PC-9 (cell line): ENCODE measurements at regions not wholly inside any gene's neighbourhood (a gene's known extent, or its start where the extent isn't known, plus 50 kb on each side); places are given as distances from the start of the nearest gene placed in this dataset.
"Not testable (repeated sequence)": the region's sequence is repeated elsewhere in the genome, so short reads cannot be mapped to it uniquely, and the experiment has no call there.

Experiments used
- BruUV-seq: library from RNA; stranded (reverse); fragments of 400-500 nt; replicated peaks from 2 replicates; lab custom pipeline; 2021; lab: Mats Ljungman, UMichigan
- CTCF ChIA-PET: fragments of 300-600 bp; sonication (Branson Sonifier 250); formaldehyde crosslinking; loops from one replicate; lab custom pipeline; 2022; ENCODE audit warnings: antibody characterized with exemption; lab: Charles Lee
- POLR2A ChIA-PET: fragments of 300-600 bp; sonication (Branson Sonifier 250); formaldehyde crosslinking; loops from one replicate; lab custom pipeline; 2022; ENCODE audit warnings: antibody characterized with exemption; ENCODE audit not compliant: unreplicated experiment; lab: Charles Lee
- DNase-seq, 2 experiments: peaks; one replicate each; pipeline versions ENCODE4 v3.0.0 to v3.0.0-alpha.2; 2015 to 2022; ENCODE audit warnings: mixed read lengths in 1 of 2
- H2AFZ ChIP-seq: fragments of 200-600 bp; sonication (generic); 2 replicates; pipeline ENCODE4 v1.8.1; 2017; ENCODE audit warnings: antibody characterized with exemption
- H3F3A ChIP-seq: fragments of 200-600 bp; sonication (generic); 2 replicates; pipeline ENCODE4 v1.8.1; 2017; ENCODE audit warnings: antibody characterized with exemption, mild to moderate bottlenecking, low read depth; ENCODE audit not compliant: insufficient read depth
- H3K27ac ChIP-seq: fragments of 200-600 bp; sonication (generic); 2 replicates; pipeline ENCODE4 v1.6.1; 2016; ENCODE audit warnings: mixed run types
- H3K27me3 ChIP-seq: fragments of 200-600 bp; sonication (generic); 2 replicates; pipeline ENCODE4 v1.6.1; 2016; ENCODE audit warnings: low read depth, mixed run types; ENCODE audit not compliant: insufficient read depth
- H3K36me3 ChIP-seq: fragments of 200-600 bp; sonication (generic); 2 replicates; pipeline ENCODE4 v1.6.1; 2016; ENCODE audit warnings: low read depth, mixed run types
- H3K4me1 ChIP-seq: fragments of 200-600 bp; sonication (generic); replicated peaks from 2 replicates; pipeline ENCODE4 v1.6.1; 2016; ENCODE audit warnings: mixed run types; ENCODE audit not compliant: insufficient read depth
- H3K4me2 ChIP-seq: fragments of 200-600 bp; sonication (generic); 2 replicates; pipeline ENCODE4 v1.6.1; 2017; ENCODE audit warnings: mixed run types
- H3K4me3 ChIP-seq: fragments of 200-600 bp; sonication (generic); 2 replicates; pipeline ENCODE4 v1.6.1; 2016; ENCODE audit warnings: mixed run types
- H3K79me2 ChIP-seq: fragments of 200-600 bp; sonication (generic); 2 replicates; pipeline ENCODE4 v1.6.1; 2017; ENCODE audit warnings: low read depth, mixed run types
- H3K9me2 ChIP-seq: fragments of 200-600 bp; sonication (generic); 2 replicates; pipeline ENCODE4 v1.8.1; 2017; ENCODE audit warnings: mild to moderate bottlenecking; ENCODE audit not compliant: insufficient read depth
- H3K9me3 ChIP-seq: fragments of 200-600 bp; sonication (generic); 2 replicates; pipeline ENCODE4 v1.8.1; 2016; ENCODE audit warnings: low read depth; ENCODE audit not compliant: insufficient read depth
- H4K20me1 ChIP-seq: fragments of 200-600 bp; sonication (generic); 2 replicates; pipeline ENCODE4 v1.8.1; 2017; ENCODE audit not compliant: insufficient read depth
- CTCF ChIP-seq: fragments of 200-600 bp; sonication (generic); conservative IDR thresholded peaks from 2 replicates; pipeline ENCODE4 v1.6.1; 2017; ENCODE audit warnings: mixed run types, antibody characterized with exemption, mild to moderate bottlenecking, moderate library complexity
- EZH2 ChIP-seq: fragments of 200-600 bp; sonication (generic); IDR thresholded peaks from 2 replicates; pipeline ENCODE4 v1.8.0; 2017; ENCODE audit warnings: antibody characterized with exemption, low read depth
- intact Hi-C: fragments of 100-400 bp; cut with micrococcal nuclease; formaldehyde crosslinking; loops from one replicate; pipeline ENCODE4 v1.10.0; 2022; ENCODE audit not compliant: unreplicated experiment

- POLR2A ChIA-PET = no interaction called here
- Histone ChIP-seq H3K4me3 (no peak overlapping the region), H4K20me1 (no peaks in the 10 kb centered on the region), H3K4me2 (no peak overlapping the region), H2AFZ (no peak overlapping the region), H3F3A (no peaks in the 10 kb centered on the region), H3K4me1 (no peaks in the 10 kb centered on the region), H3K79me2 (no peaks in the 10 kb centered on the region), H3K27me3 (no peaks in the 10 kb centered on the region; the same call in 1 of the 2 replicates), H3K27ac (no peak overlapping the region), H3K36me3 (no peaks in the 10 kb centered on the region), H3K9me3 (no peaks in the 10 kb centered on the region), H3K9me2 (no peaks in the 10 kb centered on the region)
- no peak for TF ChIP-seq EZH2
- TF ChIP-seq CTCF = no peak
- no TSS peak for BruUV-seq
- CTCF ChIA-PET = no interaction called here
- intact Hi-C loops = no loop called here
- no peak for DNase-seq
Observed at GRCh38 chr6:75012018-75012417, 193.8 kb downstream of the COL12A1 start.

GRCh38 chr6:75003984-75004383, 201.9 kb downstream of the COL12A1 start:
- H3K27ac ChIP-seq, H3K79me2 ChIP-seq, DNase-seq, H3K27me3 ChIP-seq, H3K36me3 ChIP-seq, intact Hi-C loops, H3K9me3 ChIP-seq, H3K4me1 ChIP-seq, H3K4me3 ChIP-seq, H3K9me2 ChIP-seq, H2AFZ ChIP-seq, H3K4me2 ChIP-seq, POLR2A ChIA-PET, BruUV-seq, H4K20me1 ChIP-seq, H3F3A ChIP-seq, CTCF ChIA-PET: not testable (repeated sequence)

GRCh38 chr6:74997646-74998045, 208.2 kb downstream of the COL12A1 start:
- no peaks in the 10 kb centered on the region for H3K4me1 ChIP-seq
- H3K4me3 ChIP-seq = no peak overlapping the region
- ChIA-PET CTCF (no interaction called here), POLR2A (no interaction called here)
- no peaks in the 10 kb centered on the region for H3K9me2 ChIP-seq
- H3K27me3 ChIP-seq = no peaks in the 10 kb centered on the region
- no peaks in the 10 kb centered on the region for H3K79me2 ChIP-seq
- no TSS peak for BruUV-seq
- no peak overlapping the region for H3K27ac ChIP-seq
- H3K4me2 ChIP-seq = no peak overlapping the region
- no peaks in the 10 kb centered on the region for H3K36me3 ChIP-seq
- no peak for DNase-seq
- TF ChIP-seq CTCF (no peak), EZH2 (no peak)
- intact Hi-C loops = loop anchor here (10.0 kb wide), 1 partner anchor 207 kb away; the partner anchor contains the start of gene COL12A1
- no peak overlapping the region for H2AFZ ChIP-seq
- H3F3A ChIP-seq = no peaks in the 10 kb centered on the region
- H4K20me1 ChIP-seq = no peaks in the 10 kb centered on the region
- H3K9me3 ChIP-seq = no peaks in the 10 kb centered on the region

- Histone ChIP-seq H3K27me3 (no peaks in the 10 kb centered on the region), H4K20me1 (no peaks in the 10 kb centered on the region), H3K27ac (no peak overlapping the region), H3K79me2 (no peaks in the 10 kb centered on the region), H3K4me3 (no peak overlapping the region), H3K4me2 (no peak overlapping the region), H3K36me3 (no peaks in the 10 kb centered on the region), H2AFZ (no peak overlapping the region), H3K9me3 (no peaks in the 10 kb centered on the region), H3K9me2 (no peaks in the 10 kb centered on the region), H3K4me1 (no peaks in the 10 kb centered on the region), H3F3A (no peaks in the 10 kb centered on the region)
- intact Hi-C loops = loop anchor here (10.0 kb wide), 1 partner anchor 212 kb away; the partner anchor contains the start of gene COL12A1
- ChIA-PET POLR2A (no interaction called here), CTCF (interaction anchor here (0.6 kb wide), 1 partner anchor 27 kb away, joined by 3 read pairs; no protein-coding TSS in a partner anchor)
- TF ChIP-seq EZH2 (no peak), CTCF (no peak)
- no TSS peak for BruUV-seq
- DNase-seq = no peak
Observed at GRCh38 chr6:74993136-74993535, 212.7 kb downstream of the COL12A1 start.
